ENCODE measurements at regions not wholly inside any gene's neighbourhood (a gene's known extent, or its start where the extent isn't known, plus 50 kb on each side); places are given as distances from the start of the nearest gene placed in this dataset.

GRCh38 chr10:20615395-20615794 lies 281.7 kb downstream of the NEBL start:
- no peaks in the 10 kb centered on the region for H3K4me1 Mint-ChIP-seq (ENCODE audit: low read depth)
- no peaks in the 10 kb centered on the region for H3K27me3 Mint-ChIP-seq
- H3K36me3 Mint-ChIP-seq (ENCODE audit: insufficient read depth): no peaks in the 10 kb centered on the region
- H3K27ac Mint-ChIP-seq: no peak overlapping the region
- peaks cover 5% of the 10 kb centered on the region for H3K9me3 Mint-ChIP-seq (ENCODE audit: low read depth)
- no peak overlapping the region for H3K4me3 Mint-ChIP-seq (ENCODE audit: low read depth)
- DNase-seq (ENCODE audit: low spot score, unreplicated experiment): no peak
- TF ChIP-seq CTCF (IDR thresholded peaks at IDR 0.05; ENCODE audit: unreplicated experiment): no peak

- Mint-ChIP-seq H3K9me3 (ENCODE audit: low read depth) (peaks cover 5% of the 10 kb centered on the region), H3K27ac (no peak overlapping the region), H3K4me1 (ENCODE audit: low read depth) (no peaks in the 10 kb centered on the region), H3K36me3 (ENCODE audit: insufficient read depth) (no peaks in the 10 kb centered on the region), H3K27me3 (no peaks in the 10 kb centered on the region), H3K4me3 (ENCODE audit: low read depth) (no peak overlapping the region)
- TF ChIP-seq CTCF (IDR thresholded peaks at IDR 0.05; ENCODE audit: unreplicated experiment): no peak
- DNase-seq (ENCODE audit: low spot score, unreplicated experiment): no peak
Observed at GRCh38 chr10:20614911-20615310, 282.2 kb downstream of the NEBL start.

GRCh38 chr10:20608503-20608902 lies 288.6 kb downstream of the NEBL start:
- H3K4me3 Mint-ChIP-seq (ENCODE audit: low read depth): no peak overlapping the region
- TF ChIP-seq CTCF (IDR thresholded peaks at IDR 0.05; ENCODE audit: unreplicated experiment): no peak
- H3K27ac Mint-ChIP-seq: no peak overlapping the region
- H3K9me3 Mint-ChIP-seq (ENCODE audit: low read depth): no peaks in the 10 kb centered on the region
- no peak for DNase-seq (ENCODE audit: low spot score, unreplicated experiment)
- no peaks in the 10 kb centered on the region for H3K4me1 Mint-ChIP-seq (ENCODE audit: low read depth)
- no peaks in the 10 kb centered on the region for H3K27me3 Mint-ChIP-seq
- no peaks in the 10 kb centered on the region for H3K36me3 Mint-ChIP-seq (ENCODE audit: insufficient read depth)

- H3K4me1 Mint-ChIP-seq (ENCODE audit: low read depth): no peaks in the 10 kb centered on the region
- no peaks in the 10 kb centered on the region for H3K36me3 Mint-ChIP-seq (ENCODE audit: insufficient read depth)
- DNase-seq (ENCODE audit: low spot score, unreplicated experiment): no peak
- no peak for TF ChIP-seq CTCF (IDR thresholded peaks at IDR 0.05; ENCODE audit: unreplicated experiment)
- no peaks in the 10 kb centered on the region for H3K9me3 Mint-ChIP-seq (ENCODE audit: low read depth)
- H3K4me3 Mint-ChIP-seq (ENCODE audit: low read depth): no peak overlapping the region
- no peaks in the 10 kb centered on the region for H3K27me3 Mint-ChIP-seq
- no peak overlapping the region for H3K27ac Mint-ChIP-seq
Observed at GRCh38 chr10:20606985-20607384, 290.1 kb downstream of the NEBL start.

GRCh38 chr10:20601941-20602461 lies 295.1 kb downstream of the NEBL start:
- Mint-ChIP-seq H3K27me3 (no peaks in the 10 kb centered on the region), H3K4me1 (ENCODE audit: low read depth) (no peaks in the 10 kb centered on the region), H3K36me3 (ENCODE audit: insufficient read depth) (no peaks in the 10 kb centered on the region), H3K4me3 (ENCODE audit: low read depth) (no peak overlapping the region), H3K9me3 (ENCODE audit: low read depth) (no peaks in the 10 kb centered on the region), H3K27ac (no peak overlapping the region)
- no peak for DNase-seq (ENCODE audit: low spot score, unreplicated experiment)
- TF ChIP-seq CTCF (IDR thresholded peaks at IDR 0.05; ENCODE audit: unreplicated experiment): no peak
